ENCODE measurements at regions not wholly inside any gene's neighbourhood (a gene's known extent, or its start where the extent isn't known, plus 50 kb on each side); places are given as distances from the start of the nearest gene placed in this dataset.

- TF ChIP-seq, protein P1, sequence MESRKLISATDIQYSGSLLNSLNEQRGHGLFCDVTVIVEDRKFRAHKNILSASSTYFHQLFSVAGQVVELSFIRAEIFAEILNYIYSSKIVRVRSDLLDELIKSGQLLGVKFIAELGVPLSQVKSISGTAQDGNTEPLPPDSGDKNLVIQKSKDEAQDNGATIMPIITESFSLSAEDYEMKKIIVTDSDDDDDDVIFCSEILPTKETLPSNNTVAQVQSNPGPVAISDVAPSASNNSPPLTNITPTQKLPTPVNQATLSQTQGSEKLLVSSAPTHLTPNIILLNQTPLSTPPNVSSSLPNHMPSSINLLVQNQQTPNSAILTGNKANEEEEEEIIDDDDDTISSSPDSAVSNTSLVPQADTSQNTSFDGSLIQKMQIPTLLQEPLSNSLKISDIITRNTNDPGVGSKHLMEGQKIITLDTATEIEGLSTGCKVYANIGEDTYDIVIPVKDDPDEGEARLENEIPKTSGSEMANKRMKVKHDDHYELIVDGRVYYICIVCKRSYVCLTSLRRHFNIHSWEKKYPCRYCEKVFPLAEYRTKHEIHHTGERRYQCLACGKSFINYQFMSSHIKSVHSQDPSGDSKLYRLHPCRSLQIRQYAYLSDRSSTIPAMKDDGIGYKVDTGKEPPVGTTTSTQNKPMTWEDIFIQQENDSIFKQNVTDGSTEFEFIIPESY (IDR thresholded peaks at IDR 0.05) = no peak
These were observed 163.2 kb upstream of the GGTLC1 start (continued) for GRCh38 chr20:24151621-24152294.

DNA sequence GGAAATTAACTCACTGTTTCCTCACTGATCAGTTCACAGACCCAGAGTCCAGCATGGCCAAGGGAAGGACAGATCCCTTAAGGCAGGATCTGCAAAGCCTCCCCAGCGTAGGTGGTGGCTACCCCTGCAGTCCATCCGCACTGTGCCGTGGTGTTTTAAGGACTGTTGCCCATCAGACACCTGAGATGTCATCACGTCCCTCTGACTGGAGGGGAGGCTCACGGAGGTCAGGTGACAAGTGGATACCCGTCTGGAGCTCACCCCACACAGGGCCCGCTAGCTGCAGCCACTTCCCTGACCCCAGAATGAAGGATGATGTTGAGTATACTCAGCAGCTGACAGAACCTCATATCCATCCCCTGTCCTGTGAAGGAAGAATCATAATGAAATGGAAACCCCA is 161.8 kb upstream of the GGTLC1 start:
- no peaks in the 10 kb centered on the region for H3K36me3 ChIP-seq (ENCODE audit: control insufficient read depth in 4 of 4, insufficient read depth in 3 of 4, low read depth in 1 of 4, low read length in 3 of 4)
- no peak overlapping the region for H3K4me3 ChIP-seq (ENCODE audit: low read depth in 1 of 3, low read length in 3 of 3)
- H3K4me1 ChIP-seq (ENCODE audit: control insufficient read depth in 4 of 4, insufficient read depth in 4 of 4, low read length in 3 of 4) = peaks cover 0 to 22% (median 20%) of the 10 kb centered on the region in 4 donors
- peak; percentile 21 for DNase-seq (ENCODE audit: low spot score)
- H3K9ac ChIP-seq (ENCODE audit: low read depth in 1 of 2, low read length in 2 of 2) = no peak overlapping the region
- no peak overlapping the region for H3K27ac ChIP-seq (ENCODE audit: low read depth in 1 of 2, low read length in 2 of 2)
- TF ChIP-seq NR2F2 (IDR thresholded peaks at IDR 0.05) = no peak
- TF ChIP-seq TAF1 (conservative IDR thresholded peaks at IDR 0.05) = no peak
- TF ChIP-seq SP1 (IDR thresholded peaks at IDR 0.05) = no peak
- no peak for TF ChIP-seq JUND (IDR thresholded peaks at IDR 0.05)
- TF ChIP-seq FOXA1 (IDR thresholded peaks at IDR 0.05) = no peak
- TF ChIP-seq FOXA2 (IDR thresholded peaks at IDR 0.05) = no peak
- TF ChIP-seq, protein P2, sequence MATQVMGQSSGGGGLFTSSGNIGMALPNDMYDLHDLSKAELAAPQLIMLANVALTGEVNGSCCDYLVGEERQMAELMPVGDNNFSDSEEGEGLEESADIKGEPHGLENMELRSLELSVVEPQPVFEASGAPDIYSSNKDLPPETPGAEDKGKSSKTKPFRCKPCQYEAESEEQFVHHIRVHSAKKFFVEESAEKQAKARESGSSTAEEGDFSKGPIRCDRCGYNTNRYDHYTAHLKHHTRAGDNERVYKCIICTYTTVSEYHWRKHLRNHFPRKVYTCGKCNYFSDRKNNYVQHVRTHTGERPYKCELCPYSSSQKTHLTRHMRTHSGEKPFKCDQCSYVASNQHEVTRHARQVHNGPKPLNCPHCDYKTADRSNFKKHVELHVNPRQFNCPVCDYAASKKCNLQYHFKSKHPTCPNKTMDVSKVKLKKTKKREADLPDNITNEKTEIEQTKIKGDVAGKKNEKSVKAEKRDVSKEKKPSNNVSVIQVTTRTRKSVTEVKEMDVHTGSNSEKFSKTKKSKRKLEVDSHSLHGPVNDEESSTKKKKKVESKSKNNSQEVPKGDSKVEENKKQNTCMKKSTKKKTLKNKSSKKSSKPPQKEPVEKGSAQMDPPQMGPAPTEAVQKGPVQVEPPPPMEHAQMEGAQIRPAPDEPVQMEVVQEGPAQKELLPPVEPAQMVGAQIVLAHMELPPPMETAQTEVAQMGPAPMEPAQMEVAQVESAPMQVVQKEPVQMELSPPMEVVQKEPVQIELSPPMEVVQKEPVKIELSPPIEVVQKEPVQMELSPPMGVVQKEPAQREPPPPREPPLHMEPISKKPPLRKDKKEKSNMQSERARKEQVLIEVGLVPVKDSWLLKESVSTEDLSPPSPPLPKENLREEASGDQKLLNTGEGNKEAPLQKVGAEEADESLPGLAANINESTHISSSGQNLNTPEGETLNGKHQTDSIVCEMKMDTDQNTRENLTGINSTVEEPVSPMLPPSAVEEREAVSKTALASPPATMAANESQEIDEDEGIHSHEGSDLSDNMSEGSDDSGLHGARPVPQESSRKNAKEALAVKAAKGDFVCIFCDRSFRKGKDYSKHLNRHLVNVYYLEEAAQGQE (IDR thresholded peaks at IDR 0.05) = no peak
- TF ChIP-seq EGR1 (IDR thresholded peaks at IDR 0.05; ENCODE audit: low read depth in 2 of 2) = no peak
- TF ChIP-seq YY1 (IDR thresholded peaks at IDR 0.05) = no peak
- TF ChIP-seq GABPA (IDR thresholded peaks at IDR 0.05 in 1 of 2, conservative IDR thresholded peaks at IDR 0.05 in 1 of 2) = no peak
- no peak for TF ChIP-seq CTCF (IDR thresholded peaks at IDR 0.05; ENCODE audit: low read depth, low read length, missing input control)
- TF ChIP-seq HNF4G (IDR thresholded peaks at IDR 0.05) = no peak
- TF ChIP-seq HNF4A (conservative IDR thresholded peaks at IDR 0.05) = no peak
- TF ChIP-seq, protein P1 (IDR thresholded peaks at IDR 0.05) = no peak
- TF ChIP-seq RAD21 (IDR thresholded peaks at IDR 0.05) = no peak
- TF ChIP-seq RXRA (IDR thresholded peaks at IDR 0.05) = no peak
- TF ChIP-seq, protein P3, sequence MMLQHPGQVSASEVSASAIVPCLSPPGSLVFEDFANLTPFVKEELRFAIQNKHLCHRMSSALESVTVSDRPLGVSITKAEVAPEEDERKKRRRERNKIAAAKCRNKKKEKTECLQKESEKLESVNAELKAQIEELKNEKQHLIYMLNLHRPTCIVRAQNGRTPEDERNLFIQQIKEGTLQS (IDR thresholded peaks at IDR 0.05) = no peak
- no peak for TF ChIP-seq MAX (IDR thresholded peaks at IDR 0.05)
- H3K27me3 ChIP-seq (ENCODE audit: control insufficient read depth in 4 of 4, insufficient read depth in 4 of 4, low read length in 3 of 4) = no peaks in the 10 kb centered on the region
- H3K9me3 ChIP-seq (ENCODE audit: control insufficient read depth in 4 of 4, low read length in 3 of 4) = no peaks in the 10 kb centered on the region
- 91% methylated on average over 7 of the region's 7 CpGs for WGBS
